ENCODE measurements at regions not wholly inside any gene's neighbourhood (a gene's known extent, or its start where the extent isn't known, plus 50 kb on each side); places are given as distances from the start of the nearest gene placed in this dataset.

GRCh38 chr2:22406625-22407024, 978.4 kb upstream of the KLHL29 start:
- no peak for TF ChIP-seq CTCF (IDR thresholded peaks at IDR 0.05)
- TF ChIP-seq SIN3A (IDR thresholded peaks at IDR 0.05; ENCODE audit: borderline replicate concordance, insufficient read depth, low read depth, low read length): no peak
- TF ChIP-seq POLR2AphosphoS5 (IDR thresholded peaks at IDR 0.05; ENCODE audit: low read depth, low read length): no peak

Data from Panc1 (cell line).